Renal cortical epithelial cell (primary cell): ENCODE measurements at regions not wholly inside any gene's neighbourhood (a gene's known extent, or its start where the extent isn't known, plus 50 kb on each side); places are given as distances from the start of the nearest gene placed in this dataset.
"Not testable (repeated sequence)": the region's sequence is repeated elsewhere in the genome, so short reads cannot be mapped to it uniquely, and the experiment has no call there.

Experiments
- DNase-seq: peaks from one replicate; pipeline ENCODE4 v3.0.0-alpha.2; 2011; ENCODE audit warnings: low read depth

DNA sequence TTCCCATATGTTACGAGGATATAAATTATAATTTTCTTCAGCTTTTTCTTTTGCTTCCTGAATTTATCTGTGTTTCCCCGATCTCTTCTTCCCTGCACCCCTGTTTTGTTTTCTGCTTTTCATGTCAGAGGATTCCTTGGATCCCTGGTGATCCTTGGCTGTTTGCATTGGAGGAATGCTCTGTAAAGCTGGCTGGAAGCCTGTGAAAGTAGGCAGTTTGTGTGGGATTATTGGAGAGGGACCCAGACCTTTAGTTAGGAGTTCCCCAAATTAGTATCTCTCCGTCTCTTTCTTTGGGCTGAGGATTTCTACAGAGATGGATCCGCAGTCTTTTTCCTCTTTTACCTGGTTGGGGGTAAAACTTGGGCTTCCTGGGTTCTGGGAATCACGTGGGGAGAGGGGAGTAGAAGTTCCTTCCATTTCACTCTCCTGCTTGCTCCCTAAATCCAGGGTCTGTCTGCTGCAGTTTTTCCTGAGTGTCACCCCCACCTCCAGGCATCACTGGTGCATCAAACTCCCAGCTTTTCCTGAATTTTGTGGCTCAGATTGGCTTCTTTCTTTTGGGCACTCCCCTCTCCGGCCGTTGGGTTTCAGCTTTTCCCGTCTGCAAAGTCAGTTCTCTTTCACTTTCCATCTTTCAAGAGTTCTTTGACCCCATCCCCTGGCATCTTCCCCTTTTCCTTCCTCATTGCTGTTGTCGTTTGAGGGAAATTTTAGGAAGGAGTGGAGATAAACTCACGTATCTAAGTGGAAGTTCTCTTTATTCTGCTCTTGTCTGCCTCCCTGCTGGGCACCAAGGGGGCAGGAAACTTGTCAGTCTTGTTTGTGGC lies 79.1 kb upstream of the ALX4 start:
- no peak for DNase-seq

DNA sequence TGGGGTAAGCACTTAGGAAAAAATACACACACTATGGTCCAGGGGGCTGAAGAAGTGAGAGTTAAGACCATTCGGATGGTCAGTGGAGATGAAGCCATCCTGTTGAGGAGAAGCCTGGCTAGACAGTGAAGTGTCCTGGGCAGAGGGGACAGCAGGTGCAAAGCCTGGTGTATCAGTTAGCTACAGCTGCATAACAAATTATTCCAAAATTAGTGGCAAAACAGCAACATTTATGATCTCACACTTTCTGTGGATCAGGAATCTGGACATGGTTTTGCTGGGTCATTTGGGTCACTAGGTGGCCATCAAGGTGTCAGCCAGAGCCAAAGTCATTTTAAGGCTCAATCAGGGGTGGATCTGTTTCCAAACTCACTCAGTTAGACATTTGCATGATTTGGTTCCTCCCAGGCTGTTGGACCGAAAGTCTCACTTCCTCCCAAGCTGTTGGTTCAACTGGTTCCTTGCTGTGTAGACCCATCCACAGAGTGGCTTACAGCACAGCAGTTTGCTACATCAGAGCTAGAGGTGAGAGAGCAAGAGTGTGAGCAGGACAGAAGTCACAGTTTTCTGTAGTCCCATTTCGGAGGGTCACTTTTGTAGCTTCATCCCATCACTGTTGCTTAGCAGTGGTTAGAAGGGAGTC lies 80.1 kb upstream of the ALX4 start:
- DNase-seq, result no peak

DNA sequence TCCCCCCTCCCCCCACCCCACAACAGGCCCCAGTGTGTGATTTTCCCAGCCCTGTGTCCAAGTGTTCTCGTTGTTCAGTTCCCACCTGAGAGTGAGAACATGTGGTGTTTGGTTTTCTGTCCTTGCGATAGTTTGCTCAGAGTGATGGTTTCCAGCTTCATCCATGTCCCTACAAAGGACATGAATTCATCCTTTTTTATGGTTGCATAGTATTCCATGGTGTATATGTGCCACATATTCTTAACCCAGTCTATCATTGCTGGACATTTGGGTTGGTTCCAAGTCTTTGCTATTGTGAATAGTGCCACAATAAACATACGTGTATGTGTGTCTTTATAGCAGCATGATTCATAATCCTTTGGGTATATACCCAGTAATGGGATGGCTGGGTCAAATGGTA lies 81.1 kb upstream of the ALX4 start:
- not testable (repeated sequence) for DNase-seq

DNA sequence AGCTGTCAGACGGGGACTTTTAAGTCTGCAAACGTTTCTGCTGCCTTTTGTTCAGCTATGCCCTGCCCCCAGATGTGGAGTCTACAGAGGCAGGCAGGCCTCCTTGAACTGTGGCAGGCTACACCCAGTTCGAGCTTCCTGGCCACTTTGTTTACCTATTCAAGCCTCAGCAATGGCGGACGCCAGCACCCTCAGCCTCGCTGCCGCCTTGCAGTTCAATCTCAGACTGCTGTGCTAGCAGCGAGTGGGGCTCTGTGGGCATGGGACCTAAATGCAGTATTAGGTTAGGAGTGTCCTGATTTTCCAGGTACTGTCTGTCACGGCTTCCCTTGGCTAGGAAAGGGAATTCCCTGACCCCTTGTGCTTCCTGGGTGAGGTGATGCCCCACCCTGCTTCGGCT lies 86.8 kb upstream of the ALX4 start:
- not testable (repeated sequence) for DNase-seq

DNA sequence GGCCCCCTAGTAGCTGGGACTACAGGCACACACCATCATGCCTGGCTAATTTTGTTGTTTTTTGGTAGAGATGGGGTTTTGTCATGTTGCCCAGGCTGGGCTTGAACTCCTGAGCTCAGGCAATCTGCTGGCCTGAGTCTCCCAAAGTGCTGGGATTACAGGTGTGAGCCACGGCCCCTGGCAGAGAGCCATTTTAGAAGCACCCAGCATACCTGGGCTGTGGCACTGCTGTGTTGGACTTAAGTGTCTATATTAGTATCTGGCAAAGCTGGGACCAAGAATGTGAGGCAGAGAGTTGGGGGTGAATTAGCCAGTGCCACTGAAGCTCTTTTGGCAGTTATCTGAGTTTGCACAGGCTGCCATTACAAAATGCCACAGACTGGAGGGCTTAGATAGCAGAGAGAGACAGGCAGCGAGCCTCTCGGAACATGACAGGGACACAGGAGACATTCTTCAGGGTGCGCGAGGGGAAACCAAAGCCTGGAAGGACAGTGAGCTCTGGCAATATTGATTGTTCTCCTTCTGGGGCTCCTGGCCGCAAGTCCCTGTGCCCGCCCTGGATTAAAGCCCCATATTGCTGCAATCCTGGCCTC lies 87.7 kb upstream of the ALX4 start:
- no peak for DNase-seq

DNA sequence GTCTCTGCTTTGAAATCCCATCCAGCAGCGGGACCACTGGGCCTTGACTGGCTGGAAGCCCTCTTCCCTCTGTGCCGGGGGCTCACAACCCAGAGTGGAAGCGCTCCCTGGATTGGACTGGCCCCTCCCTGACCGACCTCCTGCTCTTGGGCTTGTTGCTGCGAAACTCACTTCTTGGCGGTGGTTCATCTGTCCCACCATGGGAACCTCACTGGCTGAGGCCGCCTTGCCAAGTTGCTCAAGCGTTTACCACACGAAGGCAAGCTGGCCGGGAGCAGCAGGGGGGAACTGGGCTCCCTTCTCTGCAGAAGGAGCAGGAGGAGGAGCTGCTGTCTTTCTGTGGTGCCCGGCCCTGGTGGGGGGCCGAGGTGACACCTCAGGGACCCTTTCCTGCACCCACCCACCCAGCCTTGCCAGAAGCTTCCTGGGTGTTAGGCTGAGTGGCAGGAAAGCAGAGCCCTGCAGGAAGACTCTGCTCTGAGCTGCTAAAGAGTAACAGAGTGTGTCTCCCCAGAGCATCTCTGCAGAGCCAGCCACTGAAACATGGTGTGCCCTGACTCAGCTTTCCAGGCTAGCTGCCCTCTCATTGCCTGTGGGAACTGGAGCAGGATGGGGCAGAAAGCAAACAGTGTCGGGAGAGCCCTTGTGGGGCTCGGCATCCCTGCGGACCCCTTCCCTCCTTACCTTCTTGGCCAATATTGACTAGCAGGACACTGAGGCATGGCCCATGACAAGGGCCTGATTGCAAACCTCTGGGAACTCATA lies 88.5 kb upstream of the ALX4 start:
- DNase-seq, result peak; percentile 58

DNA sequence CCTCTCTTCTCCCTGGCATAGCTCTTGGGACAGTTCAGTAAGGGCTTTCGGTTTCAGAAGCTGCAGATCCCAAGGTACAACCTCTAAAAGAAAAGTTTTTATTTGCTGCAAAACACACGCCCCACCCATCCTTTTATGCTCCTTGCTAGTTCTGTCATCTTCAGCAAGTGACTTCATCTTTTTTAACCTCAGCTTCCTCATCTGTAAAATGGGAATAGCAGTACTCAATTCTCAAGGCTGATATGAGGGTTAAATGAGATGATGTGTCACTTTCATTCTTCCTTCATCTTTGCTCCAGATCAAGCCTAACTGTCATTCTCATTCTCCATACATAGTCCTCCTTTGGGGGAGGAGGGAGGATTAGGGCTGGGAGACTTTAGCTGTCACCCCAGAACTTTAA lies 90.0 kb upstream of the ALX4 start:
- DNase-seq, result no peak

DNA sequence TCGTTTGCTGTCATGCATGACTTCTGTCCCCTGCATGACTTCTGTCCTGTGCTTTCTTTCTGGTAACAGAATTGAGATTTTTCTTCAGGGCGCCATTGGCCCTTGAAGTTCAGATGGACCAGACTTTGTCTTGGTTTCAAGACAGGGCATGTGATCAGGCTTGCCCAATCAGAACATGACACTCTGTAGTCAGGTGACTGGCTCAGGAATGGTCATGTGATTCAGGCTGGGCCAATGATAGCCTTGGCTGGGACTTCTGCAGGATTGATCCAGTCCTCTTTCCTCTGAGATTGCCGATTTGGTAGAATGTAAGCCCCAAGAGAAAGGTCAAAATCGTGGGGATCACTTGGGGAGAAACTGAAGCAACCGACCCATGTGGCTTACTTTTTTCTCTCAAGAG lies 90.5 kb upstream of the ALX4 start:
- no peak for DNase-seq

DNA sequence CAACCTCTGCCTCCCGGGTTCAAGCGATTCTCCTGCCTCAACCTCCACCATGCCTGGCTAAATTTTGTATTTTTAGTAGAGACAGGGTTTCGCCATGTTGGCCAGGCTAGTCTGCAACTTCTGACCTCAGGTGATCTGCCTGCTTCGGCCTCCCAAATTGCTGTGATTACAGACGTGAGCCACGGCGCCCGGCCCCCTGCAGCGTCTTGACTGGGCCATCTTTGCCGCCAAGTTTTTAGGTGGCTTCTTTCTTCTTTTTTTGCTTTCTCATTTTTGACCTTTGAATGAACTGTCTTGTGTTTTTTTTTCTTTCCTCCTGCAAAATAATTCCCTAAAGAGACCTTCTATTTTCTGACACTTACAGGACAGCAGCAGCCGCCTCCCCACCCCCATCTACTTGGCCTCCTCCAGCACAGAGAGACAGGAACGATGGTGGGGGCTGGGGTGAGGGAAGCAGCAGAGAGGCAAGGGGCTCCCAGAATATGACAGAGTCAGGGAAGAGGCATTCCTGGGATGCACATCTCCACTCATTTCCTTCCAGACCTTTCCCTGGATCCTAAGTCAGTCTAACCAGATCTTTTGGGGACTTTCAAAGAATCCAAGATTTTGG lies 92.6 kb upstream of the ALX4 start:
- no peak for DNase-seq

DNA sequence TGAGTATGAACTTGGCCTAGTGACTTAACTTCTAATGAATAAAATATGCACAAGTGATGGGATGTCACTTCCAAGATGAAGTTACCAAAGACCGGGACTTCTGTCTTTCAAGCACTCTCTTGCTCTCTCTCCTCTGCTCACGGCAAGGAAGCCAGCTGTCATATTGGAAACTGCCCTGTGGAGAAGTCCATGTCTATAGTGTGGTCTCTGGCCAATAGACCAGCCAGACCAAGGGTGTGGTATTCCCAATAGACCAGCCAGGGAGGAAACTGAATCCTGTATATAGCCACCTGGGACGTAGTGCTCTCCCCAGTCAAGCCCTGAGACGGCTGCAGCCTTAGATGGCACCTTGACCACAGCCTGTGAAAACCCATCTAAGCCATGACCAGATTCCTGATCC lies 93.2 kb upstream of the ALX4 start:
- no peak for DNase-seq

DNA sequence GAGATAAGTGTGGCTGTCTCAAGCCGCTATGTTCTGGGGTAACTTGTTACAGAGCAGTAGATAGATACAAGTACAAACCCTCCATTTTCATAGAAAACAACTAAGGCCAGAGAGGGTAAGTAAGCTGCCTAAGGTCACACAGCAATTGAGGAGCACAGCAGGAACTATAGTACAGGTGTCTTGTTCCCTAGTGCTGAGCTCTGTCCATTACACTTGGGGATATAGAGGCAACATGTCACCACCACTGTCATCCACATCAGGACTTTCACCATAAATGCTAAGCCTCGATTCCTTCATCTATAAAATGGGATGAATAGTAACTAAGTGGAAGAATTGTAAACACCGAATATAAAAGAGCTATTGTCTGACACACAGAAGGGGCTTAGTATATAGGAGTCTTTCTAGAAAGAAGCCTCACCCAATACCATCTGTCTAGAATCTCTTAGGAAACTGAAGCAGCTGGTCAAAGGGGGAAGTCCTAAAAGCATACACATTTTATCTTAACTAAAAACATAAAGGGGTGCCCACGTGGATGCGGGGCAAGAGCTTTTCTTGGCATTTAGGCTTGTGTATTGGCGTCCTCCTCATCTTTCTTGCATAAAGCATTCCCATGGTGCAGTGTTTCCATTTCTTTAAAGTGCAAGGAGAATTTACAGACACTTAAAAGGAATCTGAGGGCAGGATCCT lies 93.8 kb upstream of the ALX4 start:
- DNase-seq, result no peak

DNA sequence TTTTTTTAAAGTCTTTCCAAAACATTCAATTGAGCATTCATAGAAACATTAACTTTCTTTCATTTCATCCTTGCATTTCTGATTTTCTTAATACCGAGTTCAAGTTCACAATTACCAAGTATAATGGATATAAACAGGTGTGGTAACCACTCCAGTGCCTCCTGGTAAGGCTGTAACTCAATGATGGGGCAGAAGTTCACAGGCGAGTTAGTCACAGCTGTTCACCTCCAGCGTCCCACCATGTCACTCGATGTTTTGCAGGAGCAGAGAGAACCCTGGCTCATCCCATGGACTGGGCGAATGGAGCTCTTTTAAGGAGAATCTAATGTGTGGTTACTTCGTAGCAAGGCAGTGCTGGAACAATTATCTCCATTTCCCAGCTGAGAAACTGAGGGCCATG lies 94.4 kb upstream of the ALX4 start:
- DNase-seq, result no peak

DNA sequence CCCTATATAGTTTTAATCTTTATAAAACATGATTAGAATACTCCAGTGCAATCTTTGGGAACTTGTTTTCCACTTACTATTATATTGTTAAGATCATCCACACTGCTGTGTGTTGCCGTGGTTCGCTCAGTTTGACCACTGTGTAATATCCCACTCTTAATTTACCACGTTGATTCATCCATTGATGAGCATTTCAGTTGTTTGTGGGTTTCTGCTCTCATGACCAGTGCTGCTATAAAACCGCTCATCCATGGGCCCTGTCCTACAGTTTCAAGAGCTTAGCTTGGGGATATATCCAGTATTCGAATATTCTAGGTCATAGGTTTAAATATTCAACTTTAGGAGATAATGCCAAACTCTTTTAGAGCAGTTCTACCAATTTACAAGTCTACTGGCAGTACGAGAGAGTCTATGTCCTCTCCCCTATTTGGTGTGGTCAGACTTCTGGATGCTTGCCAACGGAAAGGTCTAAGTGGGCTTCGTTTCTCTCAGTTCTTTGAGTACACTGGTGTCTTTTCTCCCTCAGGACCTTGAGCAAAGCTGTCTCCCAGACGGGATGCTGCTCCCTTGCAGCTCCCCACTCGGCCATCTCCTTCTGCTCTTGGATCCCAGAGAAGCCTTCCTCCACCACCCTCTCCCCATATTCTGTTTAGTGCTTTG lies 94.9 kb upstream of the ALX4 start:
- DNase-seq, result peak; percentile 69

DNA sequence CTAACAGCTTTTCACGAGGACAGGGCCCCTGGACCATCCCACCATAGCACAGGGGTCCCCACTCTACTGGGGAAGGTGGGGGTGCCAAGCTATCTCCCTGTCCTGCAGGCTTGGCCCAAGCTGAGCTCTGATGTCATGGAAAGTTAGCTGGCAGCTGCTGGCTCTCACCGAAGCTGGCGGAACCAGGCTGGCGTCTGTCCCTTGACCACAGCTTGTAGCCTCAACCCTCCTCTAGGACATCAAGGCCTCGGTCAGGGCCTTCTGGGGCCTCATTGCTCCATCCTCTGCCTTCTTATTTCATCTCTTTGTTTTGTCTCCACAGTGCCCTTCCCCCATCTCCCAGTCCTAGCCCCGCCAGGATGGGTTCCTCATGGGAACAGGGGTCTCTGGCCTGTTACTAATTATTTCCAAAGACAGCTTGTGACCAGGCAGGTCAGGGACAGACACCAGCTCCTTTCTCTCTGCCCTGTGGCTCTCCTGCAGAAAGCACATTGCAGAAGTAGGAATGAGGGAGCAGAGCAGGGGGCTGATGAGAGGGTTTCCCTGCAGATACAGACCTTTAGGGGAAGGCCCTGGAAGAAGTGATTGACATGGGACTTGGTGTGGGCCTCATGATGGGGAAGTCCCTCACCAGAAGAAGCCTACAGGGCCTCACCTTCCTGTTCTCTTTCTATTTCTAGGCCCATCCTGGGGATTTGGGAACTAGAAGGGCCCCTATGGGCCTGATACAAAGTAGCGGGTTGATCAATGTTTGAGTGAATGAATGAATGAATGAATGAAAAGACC lies 97.5 kb upstream of the ALX4 start:
- no peak for DNase-seq

DNA sequence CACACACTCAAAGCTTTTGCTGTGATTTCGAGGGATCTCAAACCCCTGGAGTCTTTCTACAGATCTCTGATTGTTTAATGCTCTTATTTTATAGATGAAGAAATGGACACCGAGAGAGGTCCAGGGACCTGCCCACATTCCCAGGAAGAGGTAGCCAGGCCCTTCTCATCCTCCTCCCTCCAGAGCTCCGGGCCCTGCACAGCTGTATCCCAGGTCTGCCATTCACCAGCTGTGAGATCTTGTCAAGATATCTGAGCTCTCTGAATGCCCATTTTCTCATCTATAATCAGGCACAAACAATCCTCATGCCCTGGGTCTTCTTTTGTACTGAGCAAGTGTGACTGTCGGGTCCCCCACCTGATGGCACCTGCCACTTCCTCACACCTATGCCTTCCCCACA lies 98.2 kb upstream of the ALX4 start:
- no peak for DNase-seq

DNA sequence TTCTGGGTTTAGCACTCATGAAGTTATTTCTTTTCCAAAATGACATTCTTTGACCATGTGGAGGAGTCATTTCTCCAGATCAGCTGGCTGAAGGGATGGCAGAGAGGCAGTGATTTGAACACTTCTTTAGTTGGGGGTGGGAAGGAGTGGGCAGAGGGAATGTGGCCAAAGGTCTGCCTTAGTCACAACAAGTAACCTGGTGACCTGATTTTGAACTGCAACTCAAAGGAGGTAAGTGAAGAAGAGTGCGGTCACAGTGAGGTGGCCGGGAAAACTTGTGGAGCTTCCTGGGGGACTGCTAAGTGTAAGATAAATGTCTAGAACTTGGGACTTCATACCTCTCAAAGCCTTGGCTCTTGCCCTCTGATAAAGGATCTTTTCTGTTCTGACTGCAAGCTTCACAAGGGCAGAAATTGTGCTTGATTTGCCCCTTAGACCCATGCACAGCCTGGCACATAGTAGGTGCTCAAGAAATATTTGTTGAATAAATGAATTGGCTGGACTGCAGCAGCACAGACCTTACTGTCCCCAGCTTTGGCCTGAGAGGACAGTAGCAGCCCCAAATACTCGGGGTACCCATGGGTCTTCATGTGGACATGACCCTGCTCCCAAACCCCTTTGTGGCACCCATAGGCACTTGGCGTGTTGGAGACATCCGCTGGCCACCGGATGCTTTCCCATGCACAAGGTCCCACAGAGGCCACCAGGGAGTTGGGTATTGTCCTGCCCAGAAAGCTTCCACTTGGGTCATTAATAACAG lies 99.0 kb upstream of the ALX4 start:
- DNase-seq, result peak; percentile 30

DNA sequence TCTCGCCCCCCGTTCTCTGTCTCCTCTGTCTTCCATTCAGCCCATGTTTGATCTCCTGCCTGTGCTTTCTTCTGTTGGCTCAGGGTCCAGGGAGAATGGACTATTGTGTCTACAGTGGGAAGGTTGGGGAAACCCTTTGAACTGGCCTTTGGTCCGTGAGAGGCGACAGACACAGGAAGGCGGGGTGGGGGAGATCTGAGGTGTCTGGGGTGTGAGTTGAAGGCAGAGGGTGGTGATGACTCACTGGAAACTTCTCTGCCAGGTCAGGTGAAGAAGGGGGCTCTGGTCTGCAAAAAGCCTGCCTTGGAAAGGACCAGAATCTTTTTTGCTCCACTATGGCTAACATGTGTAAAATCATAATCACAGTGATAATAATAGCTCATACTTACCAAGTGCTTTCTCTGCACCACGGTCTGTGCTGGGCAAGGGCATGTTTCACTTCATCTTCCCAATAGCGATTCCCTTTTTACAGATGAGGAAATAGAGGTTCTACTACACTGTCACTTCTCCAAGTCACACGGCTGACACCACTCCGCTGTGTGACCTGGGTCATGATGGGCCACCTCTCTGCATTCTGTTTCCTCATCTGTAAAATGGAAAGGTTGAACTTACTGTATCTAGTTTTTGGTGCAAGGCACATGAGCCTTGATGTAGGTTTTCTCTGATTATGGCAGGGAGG lies 99.8 kb upstream of the ALX4 start:
- DNase-seq, result no peak

DNA sequence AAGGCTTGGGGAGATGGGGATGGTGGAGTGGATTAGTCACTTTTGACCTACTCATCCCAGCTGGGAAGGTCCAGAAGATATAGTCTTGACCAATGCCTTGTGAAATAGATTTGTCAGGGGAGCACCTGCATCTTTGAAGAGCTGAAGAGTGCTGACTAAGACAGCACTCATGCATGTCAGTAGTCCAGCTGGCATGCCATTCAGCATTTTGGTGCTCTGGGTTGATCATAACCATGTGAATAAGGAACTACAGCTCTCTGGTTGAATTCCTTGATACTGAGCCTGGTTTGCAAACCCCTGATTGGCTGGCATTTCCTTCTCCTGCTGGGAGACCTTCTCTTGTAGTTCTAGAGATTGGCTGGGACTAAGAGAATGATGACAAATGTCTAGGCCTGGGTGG lies 106.8 kb upstream of the ALX4 start:
- peak; percentile 48 for DNase-seq
